H9 (cell line): ENCODE measurements at regions not wholly inside any gene's neighbourhood (a gene's known extent, or its start where the extent isn't known, plus 50 kb on each side); places are given as distances from the start of the nearest gene placed in this dataset.

Experiments
- DNase-seq: peaks from one replicate; pipeline ENCODE4 v3.0.0-alpha.2; 2017
- H2AFZ ChIP-seq: one replicate; pipeline ENCODE4 v1.6.1; 2013; ENCODE audit warnings: mild to moderate bottlenecking, low read length, control low read depth, moderate library complexity
- H2AK5ac ChIP-seq: 2 replicates; pipeline ENCODE4 v1.6.1; 2013; ENCODE audit warnings: low read length, control low read depth, mixed read lengths; ENCODE audit not compliant: insufficient read length
- H2BK120ac ChIP-seq: one replicate; pipeline ENCODE4 v1.6.1; 2013; ENCODE audit warnings: low read depth, mild to moderate bottlenecking, low read length, control low read depth, inconsistent platforms; ENCODE audit not compliant: poor library complexity, severe bottlenecking
- H2BK12ac ChIP-seq: 2 replicates; pipeline ENCODE4 v1.6.1; 2013; ENCODE audit warnings: low read length, control low read depth, mixed read lengths, low read depth; ENCODE audit not compliant: insufficient read length
- H2BK15ac ChIP-seq: 2 replicates; pipeline ENCODE4 v1.6.1; 2013; ENCODE audit warnings: low read depth, low read length, control low read depth
- H2BK20ac ChIP-seq: one replicate; pipeline ENCODE4 v1.6.1; 2013; ENCODE audit warnings: low read depth, mild to moderate bottlenecking, low read length, control low read depth, inconsistent platforms; ENCODE audit not compliant: poor library complexity, severe bottlenecking
- H2BK5ac ChIP-seq: 2 replicates; pipeline ENCODE4 v1.6.1; 2013; ENCODE audit warnings: low read length, control low read depth, mixed read lengths; ENCODE audit not compliant: insufficient read length
- H3K14ac ChIP-seq: 2 replicates; pipeline ENCODE4 v1.6.1; 2013; ENCODE audit warnings: low read length, control low read depth; ENCODE audit not compliant: insufficient read depth
- H3K18ac ChIP-seq: 2 replicates; pipeline ENCODE4 v1.6.1; 2013; ENCODE audit warnings: low read depth, mild to moderate bottlenecking, mixed read lengths, low read length, control low read depth; ENCODE audit not compliant: insufficient read length
- H3K23ac ChIP-seq: 2 replicates; pipeline ENCODE4 v1.6.1; 2013; ENCODE audit warnings: low read length, control low read depth, mixed read lengths, low read depth; ENCODE audit not compliant: insufficient read length
- H3K23me2 ChIP-seq: 2 replicates; pipeline ENCODE4 v1.6.1; 2013; ENCODE audit warnings: low read depth, mild to moderate bottlenecking, mixed read lengths, low read length, control low read depth; ENCODE audit not compliant: insufficient read length, poor library complexity, severe bottlenecking
- H3K27ac ChIP-seq: 2 replicates; pipeline ENCODE4 v1.5.1; 2013; ENCODE audit warnings: low read length, control low read depth, mixed read lengths, low read depth; ENCODE audit not compliant: insufficient read length
- H3K27me3 ChIP-seq: 2 replicates; pipeline ENCODE4 v1.6.1; 2013; ENCODE audit warnings: low read length, control low read depth, inconsistent platforms; ENCODE audit not compliant: insufficient read depth
- H3K4ac ChIP-seq: 2 replicates; pipeline ENCODE4 v1.6.1; 2013; ENCODE audit warnings: low read depth, mild to moderate bottlenecking, control low read depth, inconsistent platforms, low read length, moderate library complexity
- H3K4me1 ChIP-seq: 2 replicates; pipeline ENCODE4 v1.6.1; 2013; ENCODE audit warnings: low read length, control low read depth, inconsistent platforms; ENCODE audit not compliant: insufficient read depth
- H3K4me2 ChIP-seq: 2 replicates; pipeline ENCODE4 v1.6.1; 2013; ENCODE audit warnings: low read length, control low read depth, mixed read lengths; ENCODE audit not compliant: insufficient read length, insufficient read depth
- H3K56ac ChIP-seq: 2 replicates; pipeline ENCODE4 v1.6.1; 2013; ENCODE audit warnings: low read depth, mild to moderate bottlenecking, mixed read lengths, low read length, control low read depth; ENCODE audit not compliant: insufficient read length
- H3K79me1 ChIP-seq: 2 replicates; pipeline ENCODE4 v1.6.1; 2013; ENCODE audit warnings: low read depth, mild to moderate bottlenecking, moderate library complexity, low read length, control low read depth, inconsistent platforms; ENCODE audit not compliant: insufficient read depth, poor library complexity, severe bottlenecking
- H3K79me2 ChIP-seq: 2 replicates; pipeline ENCODE4 v1.6.1; 2013; ENCODE audit warnings: low read length, control low read depth, inconsistent platforms; ENCODE audit not compliant: insufficient read depth
- H3K9ac ChIP-seq: 2 replicates; pipeline ENCODE4 v1.6.1; 2013; ENCODE audit warnings: low read length, control low read depth, mixed read lengths; ENCODE audit not compliant: insufficient read length; ENCODE audit errors: extremely low read depth
- H3K9me3 ChIP-seq: one replicate; pipeline ENCODE4 v1.6.1; 2013; ENCODE audit warnings: low read depth, low read length, inconsistent platforms; ENCODE audit not compliant: control insufficient read depth
- H3T11ph ChIP-seq: one replicate; pipeline ENCODE4 v1.6.1; 2013; ENCODE audit warnings: mild to moderate bottlenecking, low read length, control low read depth, inconsistent platforms
- H4K20me1 ChIP-seq: one replicate; pipeline ENCODE4 v1.6.1; 2013; ENCODE audit not compliant: control insufficient read depth, insufficient read length, insufficient read depth
- H4K5ac ChIP-seq: 2 replicates; pipeline ENCODE4 v1.6.1; 2013; ENCODE audit warnings: low read depth, mild to moderate bottlenecking, mixed read lengths, low read length, control low read depth; ENCODE audit not compliant: insufficient read length
- H4K8ac ChIP-seq: replicated peaks from 2 replicates; pipeline ENCODE4 v1.6.1; 2013; ENCODE audit warnings: low read length, control low read depth, mixed read lengths, low read depth; ENCODE audit not compliant: insufficient read length
- H4K91ac ChIP-seq: 2 replicates; pipeline ENCODE4 v1.6.1; 2013; ENCODE audit warnings: low read depth, mild to moderate bottlenecking, moderate library complexity, mixed read lengths, low read length, control low read depth; ENCODE audit not compliant: insufficient read length
- H3K27ac Mint-ChIP-seq, 3 experiments: 2 replicates in 2 of 3; 3 replicates in 1 of 3; pipeline ENCODE4 v1.8.0; 2020 to 2021; ENCODE audit warnings: mixed read lengths in 3 of 3, mild to moderate bottlenecking in 1 of 3, moderate library complexity in 1 of 3
- H3K27me3 Mint-ChIP-seq: 2 replicates; pipeline ENCODE4 v1.8.0; 2021; ENCODE audit warnings: low read depth, mild to moderate bottlenecking, moderate library complexity, mixed read lengths
- H3K36me3 Mint-ChIP-seq, 3 experiments: 2 replicates in 2 of 3; 3 replicates in 1 of 3; pipeline ENCODE4 v1.8.0; 2020 to 2021; ENCODE audit warnings: low read depth in 3 of 3, mixed read lengths in 3 of 3; ENCODE audit not compliant: insufficient read depth in 1 of 3
- H3K4me1 Mint-ChIP-seq, 2 experiments: 2 replicates each; pipeline ENCODE4 v1.8.0; 2020; ENCODE audit warnings: mixed read lengths in 2 of 2
- H3K4me3 Mint-ChIP-seq, 2 experiments: 2 replicates in 1 of 2; 3 replicates in 1 of 2; pipeline ENCODE4 v1.8.0; 2020 to 2021; ENCODE audit warnings: mild to moderate bottlenecking in 2 of 2, mixed read lengths in 2 of 2, moderate library complexity in 1 of 2
- H3K9me3 Mint-ChIP-seq, 2 experiments: 2 replicates in 1 of 2; 3 replicates in 1 of 2; pipeline ENCODE4 v1.8.0; 2020; ENCODE audit warnings: mild to moderate bottlenecking in 2 of 2, mixed read lengths in 2 of 2, moderate library complexity in 1 of 2
- WGBS: extraction: QIAGEN DNeasy Blood & Tissue Kit; methylation state at CpG from one replicate; pipeline ENCODE4 v1.1.7; 2013; ENCODE audit warnings: missing lambda C conversion rate, low lambda C conversion rate, mixed read lengths; ENCODE audit not compliant: insufficient read length; ENCODE audit errors: extremely low coverage; 5-methylcytosine and 5-hydroxymethylcytosine counted together
- TF ChIP-seq, protein P1 (sequence below): fragments of 200-600 bp; sonication (generic); conservative IDR thresholded peaks from 3 replicates; pipeline ENCODE4 v1.8.0; 2021; ENCODE audit warnings: antibody characterized with exemption, mild to moderate bottlenecking

DNA sequence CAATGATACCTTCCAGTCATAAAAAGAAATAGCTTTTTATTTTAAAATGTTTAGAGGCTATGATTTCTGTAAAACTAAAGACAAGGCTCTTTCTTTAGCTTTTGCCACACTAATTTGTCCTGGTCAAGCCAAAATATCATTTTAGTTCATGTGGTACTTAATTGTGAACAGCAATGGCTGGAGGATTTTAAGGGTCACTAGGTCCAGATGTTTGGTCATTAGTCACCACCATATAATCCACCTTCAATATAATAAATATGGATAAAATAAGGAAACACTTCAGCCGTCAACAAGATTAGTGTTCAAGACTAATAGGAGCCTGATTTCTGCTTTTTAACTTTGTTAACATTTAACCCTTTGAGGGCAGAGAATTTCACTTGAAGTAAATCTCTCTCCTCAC is 50.0 kb upstream of the HGF start:
- Mint-ChIP-seq H3K4me1 (no peaks in the 10 kb centered on the region), H3K27me3 (no peaks in the 10 kb centered on the region), H3K27ac (no peak overlapping the region), H3K4me3 (no peak overlapping the region), H3K9me3 (no peaks in the 10 kb centered on the region), H3K36me3 (no peaks in the 10 kb centered on the region)
- H4K91ac ChIP-seq: no peak overlapping the region
- no peak overlapping the region for H3K18ac ChIP-seq
- no peak overlapping the region for H3K56ac ChIP-seq
- H3K23ac ChIP-seq: no peak overlapping the region
- no peak overlapping the region for H3K27ac ChIP-seq
- no peak overlapping the region for H2AFZ ChIP-seq
- no peak overlapping the region for H2BK15ac ChIP-seq
- H3K9ac ChIP-seq: no peak overlapping the region
- H3K4me2 ChIP-seq: no peak overlapping the region
- TF ChIP-seq, protein P1, sequence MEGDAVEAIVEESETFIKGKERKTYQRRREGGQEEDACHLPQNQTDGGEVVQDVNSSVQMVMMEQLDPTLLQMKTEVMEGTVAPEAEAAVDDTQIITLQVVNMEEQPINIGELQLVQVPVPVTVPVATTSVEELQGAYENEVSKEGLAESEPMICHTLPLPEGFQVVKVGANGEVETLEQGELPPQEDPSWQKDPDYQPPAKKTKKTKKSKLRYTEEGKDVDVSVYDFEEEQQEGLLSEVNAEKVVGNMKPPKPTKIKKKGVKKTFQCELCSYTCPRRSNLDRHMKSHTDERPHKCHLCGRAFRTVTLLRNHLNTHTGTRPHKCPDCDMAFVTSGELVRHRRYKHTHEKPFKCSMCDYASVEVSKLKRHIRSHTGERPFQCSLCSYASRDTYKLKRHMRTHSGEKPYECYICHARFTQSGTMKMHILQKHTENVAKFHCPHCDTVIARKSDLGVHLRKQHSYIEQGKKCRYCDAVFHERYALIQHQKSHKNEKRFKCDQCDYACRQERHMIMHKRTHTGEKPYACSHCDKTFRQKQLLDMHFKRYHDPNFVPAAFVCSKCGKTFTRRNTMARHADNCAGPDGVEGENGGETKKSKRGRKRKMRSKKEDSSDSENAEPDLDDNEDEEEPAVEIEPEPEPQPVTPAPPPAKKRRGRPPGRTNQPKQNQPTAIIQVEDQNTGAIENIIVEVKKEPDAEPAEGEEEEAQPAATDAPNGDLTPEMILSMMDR: no peak
- no peaks in the 10 kb centered on the region for H4K20me1 ChIP-seq
- no peaks in the 10 kb centered on the region for H3K27me3 ChIP-seq
- no peaks in the 10 kb centered on the region for H3K79me2 ChIP-seq
- no peak overlapping the region for H2BK5ac ChIP-seq
- H3K14ac ChIP-seq: no peak overlapping the region
- H2BK12ac ChIP-seq: no peak overlapping the region
- no peak overlapping the region for H2AK5ac ChIP-seq
- no peak overlapping the region for H4K8ac ChIP-seq
- no peaks in the 10 kb centered on the region for H3K9me3 ChIP-seq
- no peak overlapping the region for H2BK20ac ChIP-seq
- no peak overlapping the region for H4K5ac ChIP-seq
- H3K23me2 ChIP-seq: no peaks in the 10 kb centered on the region
- H3K4me1 ChIP-seq: no peaks in the 10 kb centered on the region
- no peaks in the 10 kb centered on the region for H3K79me1 ChIP-seq
- H3T11ph ChIP-seq: no peak overlapping the region
- no peak for DNase-seq
- WGBS: no CpG with 5 or more reads among the region's 1 CpG
- no peak overlapping the region for H2BK120ac ChIP-seq
- no peak overlapping the region for H3K4ac ChIP-seq
